Midbrain (tissue), 1 donor: ENCODE measurements at regions not wholly inside any gene's neighbourhood (a gene's known extent, or its start where the extent isn't known, plus 50 kb on each side); places are given as distances from the start of the nearest gene placed in this dataset.
A peak's percentile ranks its signal among the peaks of the same experiment; 100 is the strongest.

Source experiments
- DNase-seq: peaks from one replicate; lab custom pipeline; 2025; lab: John Stamatoyannopoulos, UW

- no peak for DNase-seq
Observed at GRCh38 chr6:26197933-26198721, 110.9 kb downstream of the HFE start.

GRCh38 chr6:26198722-26199056 is 111.5 kb downstream of the HFE start:
- peak; percentile 39 for DNase-seq

- DNase-seq: peak; percentile 91
Observed at GRCh38 chr6:26199057-26199772, 112.0 kb downstream of the HFE start.

- DNase-seq: no peak
Observed at GRCh38 chr6:26199773-26200764, 112.8 kb downstream of the HFE start.

- DNase-seq: no peak
Observed at GRCh38 chr6:26200918-26201721, 113.9 kb downstream of the HFE start.

GRCh38 chr6:26202201-26202611 is 115.0 kb downstream of the HFE start:
- DNase-seq: no peak

GRCh38 chr6:26202811-26203583 is 115.8 kb downstream of the HFE start:
- DNase-seq: no peak

- peak; percentile 96 for DNase-seq
Observed at GRCh38 chr6:26204332-26205160, 117.3 kb downstream of the HFE start.

GRCh38 chr6:26205161-26205624 is 118.0 kb downstream of the HFE start:
- peak; percentile 59 for DNase-seq

- DNase-seq: peak; percentile 42
Observed at GRCh38 chr6:26205625-26206574, 118.7 kb downstream of the HFE start.

- DNase-seq: no peak
Observed at GRCh38 chr6:26206868-26207801, 119.9 kb downstream of the HFE start.

- DNase-seq: no peak
Observed at GRCh38 chr6:26211963-26212362, 124.7 kb downstream of the HFE start.

GRCh38 chr6:26213334-26214075 is 126.3 kb downstream of the HFE start:
- DNase-seq: no peak

- DNase-seq: no peak
Observed at GRCh38 chr6:26214803-26215584, 127.8 kb downstream of the HFE start.

- DNase-seq: no peak
Observed at GRCh38 chr6:26215585-26216358, 128.5 kb downstream of the HFE start.
